Kidney (tissue), 13 donors: ENCODE measurements at regions not wholly inside any gene's neighbourhood (a gene's known extent, or its start where the extent isn't known, plus 50 kb on each side); places are given as distances from the start of the nearest gene placed in this dataset.
"Not testable (repeated sequence)": the region's sequence is repeated elsewhere in the genome, so short reads cannot be mapped to it uniquely, and the experiment has no call there.

Experiments
- DNase-seq, 5 donors: peaks; one replicate each; pipeline ENCODE4 v3.0.0-alpha.2; 2013 to 2020
- FAIRE-seq: peaks from 2 replicates; lab custom pipeline; 2012; peaks lifted over from hg19 to GRCh38; lab: Jason Lieb, UNC
- H3K27ac ChIP-seq, 2 donors: one replicate each; pipeline ENCODE4 v1.7.0; 2013; ENCODE audit warnings: low read depth in 2 of 2, low read length in 2 of 2, inconsistent platforms in 1 of 2
- H3K27me3 ChIP-seq: one replicate; pipeline ENCODE4 v1.7.1; 2013; ENCODE audit warnings: low read length, inconsistent platforms; ENCODE audit not compliant: control insufficient read depth, insufficient read depth
- H3K36me3 ChIP-seq, 3 donors: one replicate each; pipeline versions ENCODE4 v1.7.0 to v1.7.1; 2013; ENCODE audit warnings: low read length in 3 of 3, control low read depth in 1 of 3, inconsistent platforms in 1 of 3; ENCODE audit not compliant: insufficient read depth in 3 of 3, control insufficient read depth in 2 of 3
- H3K4me1 ChIP-seq, 3 donors: one replicate each; pipeline versions ENCODE4 v1.7.0 to v1.7.1; 2013; ENCODE audit warnings: low read length in 3 of 3, inconsistent platforms in 1 of 3, low read depth in 1 of 3; ENCODE audit not compliant: control insufficient read depth in 2 of 3, insufficient read depth in 2 of 3
- H3K4me3 ChIP-seq, 3 donors: one replicate each; pipeline versions ENCODE4 v1.7.0 to v1.8.1; 2013; ENCODE audit warnings: low read length in 3 of 3, control low read depth in 1 of 3, inconsistent platforms in 1 of 3
- H3K9ac ChIP-seq, 3 donors: one replicate each; pipeline versions ENCODE4 v1.7.0 to v1.7.1; 2013; ENCODE audit warnings: low read length in 3 of 3, control low read depth in 1 of 3, inconsistent platforms in 1 of 3
- H3K9me3 ChIP-seq, 3 donors: one replicate each; pipeline versions ENCODE4 v1.7.0 to v1.7.1; 2013; ENCODE audit warnings: low read length in 3 of 3, control low read depth in 1 of 3, inconsistent platforms in 1 of 3; ENCODE audit not compliant: control insufficient read depth in 2 of 3, insufficient read depth in 1 of 3
- intact Hi-C: fragments of 100-400 bp; cut with DNase I; formaldehyde crosslinking; loops from one replicate; pipeline ENCODE4 v1.11.1; 2022
- TF ChIP-seq, protein P1 (sequence below): IDR thresholded peaks from 3 replicates; pipeline ENCODE4 v1.5.1; 2012; ENCODE audit warnings: mild to moderate bottlenecking, moderate library complexity, borderline replicate concordance; ENCODE audit not compliant: insufficient read depth; ENCODE audit errors: extremely low read depth
- donor health status: control.
- donor health status: control.
- donor health status: control.
- donor health status: control.
- donor health status: control.
- donor health status: DM: yes; HTN: yes; CAD: no.
- donor health status: Normal renal cell carcinoma (clear cell type).

DNA sequence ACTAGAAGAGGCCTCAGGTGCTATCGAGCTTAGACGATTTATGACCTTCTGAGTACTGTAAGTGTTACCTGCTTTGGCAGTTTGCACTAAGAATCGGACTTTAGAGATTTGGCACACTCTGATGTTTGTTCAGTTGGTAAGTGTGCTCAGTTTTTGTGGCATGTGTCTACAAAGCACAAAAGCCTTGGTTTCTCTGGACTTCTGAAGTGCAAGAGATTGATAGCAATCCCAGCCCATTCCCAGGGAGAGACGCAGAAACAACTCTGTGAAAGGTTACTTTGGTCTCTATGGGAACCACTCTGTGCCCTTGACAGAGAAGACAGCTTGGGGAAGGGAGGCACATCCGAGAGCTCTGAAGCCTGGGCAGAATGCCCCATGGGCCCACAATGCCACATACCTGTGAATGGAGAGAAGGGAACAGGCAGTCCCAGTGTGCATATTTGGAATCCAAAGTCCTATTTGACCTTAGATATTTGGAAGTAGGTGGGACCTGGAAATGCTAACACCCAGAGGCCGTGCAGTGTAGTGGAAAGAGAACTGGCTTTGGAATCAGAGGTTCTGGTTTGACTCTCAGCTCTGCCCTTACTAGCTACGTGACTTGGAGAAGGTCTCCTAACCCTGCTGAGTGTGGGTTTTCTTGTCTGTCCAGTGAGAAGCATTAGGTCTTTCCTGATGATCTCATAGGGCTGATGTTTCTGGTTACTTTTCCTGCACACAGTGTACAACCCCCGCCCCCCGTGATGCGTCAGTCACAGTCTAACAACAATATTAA lies 194.3 kb upstream of the VLDLR start:
- Histone ChIP-seq H3K9me3 (no peaks in the 10 kb centered on the region), H3K36me3 (no peaks in the 10 kb centered on the region), H3K9ac (no peak overlapping the region), H3K27me3 (no peaks in the 10 kb centered on the region), H3K4me3 (no peak overlapping the region), H3K4me1 (peaks cover 2 to 14% (median 3%) of the 10 kb centered on the region in 3 donors), H3K27ac (peak overlapping the region; percentile 29 to 34)
- intact Hi-C loops = no loop called here
- TF ChIP-seq, protein P1, sequence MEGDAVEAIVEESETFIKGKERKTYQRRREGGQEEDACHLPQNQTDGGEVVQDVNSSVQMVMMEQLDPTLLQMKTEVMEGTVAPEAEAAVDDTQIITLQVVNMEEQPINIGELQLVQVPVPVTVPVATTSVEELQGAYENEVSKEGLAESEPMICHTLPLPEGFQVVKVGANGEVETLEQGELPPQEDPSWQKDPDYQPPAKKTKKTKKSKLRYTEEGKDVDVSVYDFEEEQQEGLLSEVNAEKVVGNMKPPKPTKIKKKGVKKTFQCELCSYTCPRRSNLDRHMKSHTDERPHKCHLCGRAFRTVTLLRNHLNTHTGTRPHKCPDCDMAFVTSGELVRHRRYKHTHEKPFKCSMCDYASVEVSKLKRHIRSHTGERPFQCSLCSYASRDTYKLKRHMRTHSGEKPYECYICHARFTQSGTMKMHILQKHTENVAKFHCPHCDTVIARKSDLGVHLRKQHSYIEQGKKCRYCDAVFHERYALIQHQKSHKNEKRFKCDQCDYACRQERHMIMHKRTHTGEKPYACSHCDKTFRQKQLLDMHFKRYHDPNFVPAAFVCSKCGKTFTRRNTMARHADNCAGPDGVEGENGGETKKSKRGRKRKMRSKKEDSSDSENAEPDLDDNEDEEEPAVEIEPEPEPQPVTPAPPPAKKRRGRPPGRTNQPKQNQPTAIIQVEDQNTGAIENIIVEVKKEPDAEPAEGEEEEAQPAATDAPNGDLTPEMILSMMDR = no peak
- FAIRE-seq (no peak), DNase-seq (no peak)

DNA sequence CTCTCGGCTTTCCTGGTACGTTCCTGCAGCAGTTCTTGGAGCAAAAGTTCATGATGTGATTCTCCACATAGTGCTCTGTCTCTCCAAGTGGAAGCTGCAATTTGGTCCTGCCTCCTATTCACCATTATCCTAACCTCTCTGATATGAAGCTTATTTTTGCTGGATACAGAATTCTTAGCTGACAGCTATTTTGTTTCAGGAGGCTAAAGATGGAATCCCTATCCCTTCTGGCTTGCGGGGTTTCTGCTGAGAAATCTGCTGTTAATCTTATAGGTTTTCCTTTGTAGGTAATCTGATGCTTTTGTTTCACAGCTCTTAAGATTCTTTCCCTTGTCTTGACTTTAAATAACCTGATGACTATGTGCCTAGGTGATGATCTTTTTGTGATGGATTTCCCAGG lies 181.6 kb upstream of the VLDLR start:
- FAIRE-seq (no peak), DNase-seq (no peak)
- Histone ChIP-seq H3K27me3 (no peaks in the 10 kb centered on the region), H3K36me3 (no peaks in the 10 kb centered on the region), H3K9me3 (peaks cover 0 to 11% (median 2%) of the 10 kb centered on the region in 3 donors), H3K4me3 (no peak overlapping the region), H3K9ac (no peak overlapping the region), H3K27ac (no peak overlapping the region), H3K4me1 (no peaks in the 10 kb centered on the region)
- TF ChIP-seq, protein P1 = no peak
- intact Hi-C loops = no loop called here

DNA sequence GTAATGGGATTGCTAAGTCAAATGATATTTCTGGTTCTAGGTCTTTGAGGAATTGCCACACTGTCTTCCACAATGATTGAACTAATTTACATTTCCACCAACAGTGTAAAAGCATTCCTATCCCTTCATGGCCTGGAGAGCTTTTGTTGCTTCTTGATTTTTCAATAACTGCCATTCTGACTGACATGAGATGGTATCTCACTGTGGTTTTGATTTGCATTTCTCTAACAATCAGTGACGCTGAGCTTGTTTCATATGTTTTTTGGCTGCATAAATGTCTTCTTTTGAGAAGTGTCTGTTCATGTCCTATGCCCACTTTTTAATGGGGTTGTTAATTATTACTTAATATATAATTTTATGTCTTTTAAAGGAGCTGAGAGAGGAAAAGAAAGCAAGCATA lies 177.7 kb upstream of the VLDLR start:
- H3K9ac ChIP-seq, H3K27me3 ChIP-seq, H3K27ac ChIP-seq, FAIRE-seq, intact Hi-C loops, H3K36me3 ChIP-seq, H3K4me1 ChIP-seq, DNase-seq, H3K4me3 ChIP-seq: not testable (repeated sequence)
- peaks cover 0 to 11% (median 2%) of the 10 kb centered on the region in 3 donors for H3K9me3 ChIP-seq

DNA sequence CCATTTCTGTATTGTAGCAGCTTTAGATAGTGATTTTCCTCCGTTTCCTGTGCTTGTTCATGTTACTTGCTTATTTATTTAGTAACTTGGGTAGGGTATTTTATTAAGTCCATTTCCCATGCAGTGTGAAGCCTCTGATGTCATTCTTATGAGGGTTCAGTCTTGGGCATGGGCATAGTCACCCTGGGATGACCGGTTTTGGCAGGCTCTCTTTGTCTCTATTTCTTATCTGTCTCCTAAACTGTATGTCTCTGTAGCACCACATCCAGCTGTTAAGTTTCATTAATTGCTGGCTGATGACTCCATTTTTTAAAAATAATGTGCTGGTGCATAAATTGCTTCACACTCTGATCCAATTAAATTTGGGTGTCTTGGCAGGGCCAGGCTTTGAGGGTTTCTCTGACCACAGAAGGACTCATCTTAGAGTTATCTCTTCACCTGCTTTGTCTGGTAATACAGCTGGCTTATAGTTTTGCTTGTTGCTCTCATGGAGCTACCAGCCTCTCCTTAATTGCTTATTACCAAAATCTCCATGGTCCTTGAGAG lies 173.3 kb upstream of the VLDLR start:
- TF ChIP-seq, protein P1 = no peak
- intact Hi-C loops = no loop called here
- no peaks in the 10 kb centered on the region for H3K9me3 ChIP-seq
- FAIRE-seq = no peak
- DNase-seq = no peak
- no peaks in the 10 kb centered on the region for H3K27me3 ChIP-seq
- no peaks in the 10 kb centered on the region for H3K36me3 ChIP-seq
- H3K4me1 ChIP-seq = no peaks in the 10 kb centered on the region
- no peak overlapping the region for H3K4me3 ChIP-seq
- H3K9ac ChIP-seq = no peak overlapping the region
- H3K27ac ChIP-seq = no peak overlapping the region
